Effector CD8-positive, alpha-beta T cell (primary cell): ENCODE measurements at regions not wholly inside any gene's neighbourhood (a gene's known extent, or its start where the extent isn't known, plus 50 kb on each side); places are given as distances from the start of the nearest gene placed in this dataset.

ENCODE experiments used
- DNase-seq: peaks from one replicate; lab custom pipeline; 2025; lab: John Stamatoyannopoulos, UW

DNA sequence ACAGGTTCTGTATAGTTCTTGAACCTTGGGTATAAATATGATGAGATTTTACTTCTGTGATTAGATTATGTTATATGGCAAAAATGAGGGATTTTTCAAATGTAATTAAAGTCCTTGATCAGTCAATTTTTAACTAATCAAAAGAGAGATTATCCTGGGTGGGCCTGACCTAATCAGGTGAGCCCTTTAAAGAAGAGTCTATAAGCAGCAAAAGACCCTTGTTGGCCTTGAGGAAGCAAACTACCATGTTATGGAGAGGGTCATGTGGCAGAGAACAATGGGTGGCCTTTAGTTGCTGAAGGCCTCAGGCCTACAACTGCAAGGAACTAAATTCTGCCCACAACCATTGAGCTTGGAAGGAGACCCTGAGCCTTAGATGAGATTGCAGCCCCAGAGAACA is 102.5 kb upstream of the RIPOR2 start:
- DNase-seq: no peak

DNA sequence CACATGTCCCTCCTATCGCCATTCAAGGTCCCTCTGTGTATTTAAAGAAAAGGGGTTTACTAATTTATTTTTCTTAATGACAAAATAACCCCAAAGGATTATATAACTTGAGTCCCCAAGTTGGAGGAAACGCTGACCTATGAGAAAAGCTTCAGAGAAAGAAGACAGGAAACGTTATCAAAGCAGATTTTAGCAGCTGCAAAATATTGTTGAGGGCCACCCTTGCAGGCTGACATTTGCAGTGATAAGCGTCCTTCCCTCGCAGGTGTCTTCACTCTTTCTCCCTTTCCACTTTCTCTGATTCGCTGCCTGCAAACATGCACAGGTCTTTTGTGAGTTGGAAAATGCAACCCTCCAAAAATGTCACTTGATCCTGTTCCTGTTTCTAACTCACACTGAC is 103.2 kb upstream of the RIPOR2 start:
- DNase-seq: no peak

DNA sequence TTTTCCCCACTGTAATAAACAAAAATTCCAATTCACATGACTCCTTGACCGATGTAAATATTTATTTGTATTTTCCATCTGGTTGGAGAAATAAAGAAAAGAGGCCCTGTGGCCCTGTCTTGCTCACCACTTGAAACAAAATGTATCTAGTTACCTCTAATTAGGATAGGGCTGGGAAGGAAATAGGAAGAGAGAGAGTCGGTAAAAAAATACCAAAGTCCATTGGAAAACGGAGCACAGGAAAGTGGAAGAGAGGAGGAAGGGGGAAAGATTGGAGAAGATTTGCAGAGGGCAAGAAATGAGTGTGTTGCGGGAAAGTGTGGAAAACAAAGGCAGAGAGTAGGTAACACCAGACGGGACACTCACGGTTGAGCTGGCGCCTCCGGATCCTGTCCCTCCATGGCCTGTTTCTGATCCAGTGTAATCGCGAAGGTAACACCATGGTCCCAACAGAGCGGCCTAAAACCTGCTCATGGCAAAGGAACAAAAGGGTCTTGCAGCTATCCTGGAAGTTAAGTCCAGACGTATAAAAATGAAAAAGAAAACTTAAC is 105.8 kb upstream of the RIPOR2 start:
- no peak for DNase-seq

DNA sequence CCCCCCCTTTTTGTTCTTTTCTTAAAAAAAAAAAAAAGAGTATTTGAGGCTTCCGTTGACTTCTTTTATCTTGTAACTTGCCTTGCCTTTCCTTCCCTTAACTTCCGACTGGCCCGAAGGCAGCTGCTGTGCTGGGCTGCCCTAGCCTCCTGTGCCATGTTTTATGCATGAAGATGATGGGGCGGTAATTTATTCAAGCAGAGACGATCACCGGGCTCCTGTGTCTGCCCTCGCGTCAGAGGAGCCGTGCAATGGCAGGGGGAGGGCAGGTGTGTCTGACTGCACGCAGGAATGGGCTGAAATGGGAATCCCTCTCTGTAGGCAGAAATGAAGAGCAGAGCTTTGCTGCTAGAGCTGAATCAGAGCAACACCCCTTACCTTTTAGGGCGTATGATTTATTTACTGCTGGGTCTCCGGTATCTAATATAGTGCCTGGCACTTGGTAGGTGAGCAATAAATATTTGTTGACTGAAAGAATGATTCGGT is 106.3 kb upstream of the RIPOR2 start:
- DNase-seq: peak; percentile 15

DNA sequence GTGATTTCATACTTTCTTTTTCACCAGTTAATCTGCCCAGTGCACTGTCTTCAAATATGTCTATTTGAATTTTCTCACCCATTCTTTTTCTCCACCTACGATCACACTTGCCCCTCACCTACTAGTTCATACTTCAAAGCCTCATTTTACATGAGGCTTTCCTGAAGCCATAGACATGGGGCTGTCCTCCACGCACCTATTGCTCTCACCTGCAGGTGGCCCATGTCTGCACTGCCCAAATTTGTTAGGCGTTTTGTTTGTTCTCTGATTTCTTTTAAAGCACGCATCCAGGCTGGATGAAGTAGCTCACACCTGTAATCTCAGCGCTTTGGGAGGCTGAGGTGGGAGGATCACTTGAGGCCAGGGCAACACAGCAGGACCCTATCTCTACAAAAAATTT is 106.8 kb upstream of the RIPOR2 start:
- no peak for DNase-seq

DNA sequence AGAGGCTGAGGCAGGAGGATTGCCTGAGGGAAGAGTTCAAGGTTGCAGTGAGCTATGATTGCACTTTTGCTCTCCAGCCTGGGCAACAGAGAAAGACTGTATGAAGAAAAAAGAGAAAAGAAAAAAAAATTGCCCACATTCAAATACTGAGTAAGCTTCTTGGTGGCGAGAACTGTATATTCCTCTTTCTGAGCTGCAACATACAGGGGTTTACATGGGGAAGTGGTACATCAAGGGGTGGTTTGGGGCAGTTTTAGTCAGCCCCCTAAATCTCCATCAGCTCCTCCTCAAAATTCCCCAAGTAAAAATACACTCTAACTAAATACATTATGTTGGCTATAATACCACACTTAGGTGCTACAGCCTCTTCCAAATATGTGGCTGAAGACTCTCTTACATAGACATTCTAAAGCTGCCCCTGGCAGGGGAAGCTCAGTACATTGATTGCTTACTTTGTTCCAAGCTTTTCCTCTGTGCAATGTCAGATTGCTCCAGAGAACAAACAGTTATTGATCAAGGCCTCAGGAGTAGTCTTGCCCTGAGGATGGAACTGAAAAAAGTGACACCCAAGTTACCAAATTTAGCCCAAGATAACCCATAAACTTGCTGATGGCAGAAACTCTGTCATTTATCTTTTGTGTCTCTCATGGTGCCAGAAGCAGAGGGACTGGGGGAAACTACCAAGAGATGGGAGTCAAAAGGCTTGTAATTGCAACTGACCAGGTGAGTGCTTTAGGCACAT is 107.4 kb upstream of the RIPOR2 start:
- DNase-seq: no peak

DNA sequence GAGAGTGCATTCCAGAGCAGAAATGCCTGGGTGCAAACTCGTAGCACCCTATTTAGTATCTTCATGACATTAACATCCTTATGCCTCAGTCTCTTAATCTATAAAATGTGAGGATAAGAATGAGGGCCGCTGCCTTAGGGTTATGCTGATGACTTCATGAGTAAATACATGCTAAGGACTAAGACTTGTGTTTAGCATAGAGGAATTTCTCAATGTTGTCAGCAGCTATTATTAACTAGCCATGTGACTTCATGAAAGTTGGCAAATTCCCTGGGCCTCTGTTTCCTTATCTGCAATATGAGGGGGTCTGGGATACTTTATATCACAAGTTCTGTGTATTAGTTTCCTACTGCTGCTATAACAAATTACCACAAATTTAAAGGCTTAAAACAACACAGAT is 108.1 kb upstream of the RIPOR2 start:
- no peak for DNase-seq

DNA sequence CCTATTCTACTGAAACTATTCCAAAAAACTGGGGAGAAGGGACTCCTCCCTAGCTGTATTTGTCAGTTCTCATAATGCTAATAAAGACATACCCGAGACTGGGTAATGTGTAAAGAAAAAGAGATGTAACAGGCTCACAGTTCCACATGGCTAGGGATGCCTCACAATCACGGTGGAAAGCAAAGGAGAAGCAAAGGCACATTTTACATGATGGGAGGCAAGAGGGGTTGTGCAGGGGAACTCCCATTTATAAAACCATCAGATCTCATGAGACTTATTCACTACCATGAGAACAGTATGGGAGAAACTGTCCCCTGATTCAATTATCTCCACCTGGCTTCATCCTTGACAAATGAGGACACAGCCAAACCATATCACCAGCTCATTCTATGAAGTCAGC is 111.2 kb upstream of the RIPOR2 start:
- DNase-seq: no peak

DNA sequence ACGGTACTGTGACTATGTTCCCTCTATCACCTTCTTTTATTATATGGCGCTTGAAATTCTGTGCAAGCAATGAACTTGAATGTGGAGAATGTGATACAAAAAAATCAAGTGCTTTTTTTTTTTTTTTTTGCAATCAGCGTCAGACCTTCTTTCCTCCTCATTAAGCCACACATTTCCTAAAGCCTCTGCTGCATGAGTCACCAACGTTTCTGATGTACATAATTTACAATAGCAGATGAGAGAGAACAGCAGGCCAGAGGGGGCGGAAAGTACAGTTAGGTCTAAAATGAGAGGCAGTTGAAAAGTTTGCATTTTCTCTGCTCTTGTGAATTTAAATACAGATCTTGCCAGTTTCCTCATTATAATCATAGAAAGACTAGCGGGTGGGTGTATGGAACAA is 114.6 kb upstream of the RIPOR2 start:
- peak; percentile 11 for DNase-seq

DNA sequence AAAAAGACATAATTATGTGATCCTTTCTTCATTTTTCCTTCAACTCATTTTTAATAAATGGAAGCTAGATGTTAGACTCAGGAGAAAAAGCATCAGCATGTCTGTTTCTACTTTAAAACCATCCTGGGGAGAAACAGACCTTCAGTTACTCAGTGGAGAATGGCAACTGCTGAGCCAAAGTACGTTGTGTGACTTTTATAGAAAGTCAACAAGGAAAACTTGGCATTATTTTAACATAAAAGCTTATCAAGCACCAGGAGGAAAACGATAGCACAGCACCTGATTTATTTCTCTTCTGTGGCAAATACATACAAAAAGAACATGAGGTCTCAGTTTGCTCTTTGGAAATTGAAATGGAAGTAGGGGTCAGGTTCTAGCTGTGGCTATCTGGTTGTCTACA is 115.3 kb upstream of the RIPOR2 start:
- DNase-seq: no peak

DNA sequence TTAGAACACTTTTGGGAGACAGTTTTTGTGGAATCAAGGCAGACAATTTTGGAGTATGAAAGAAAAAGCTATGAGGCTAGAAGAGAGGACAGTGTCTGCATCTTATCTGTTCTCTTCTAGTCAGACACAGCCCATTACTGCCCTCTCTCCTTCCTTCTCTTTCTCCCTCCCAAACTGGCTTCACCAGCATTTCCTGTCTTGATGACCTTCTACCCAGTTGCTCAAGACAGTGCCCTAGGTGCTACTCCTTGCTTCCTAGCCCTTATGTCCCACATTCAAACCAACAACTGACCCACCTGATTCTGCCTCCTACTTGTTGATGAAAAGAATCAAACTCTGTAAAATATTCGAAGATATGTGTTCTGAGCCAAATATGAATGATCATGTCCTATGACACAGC is 116.4 kb upstream of the RIPOR2 start:
- no peak for DNase-seq

DNA sequence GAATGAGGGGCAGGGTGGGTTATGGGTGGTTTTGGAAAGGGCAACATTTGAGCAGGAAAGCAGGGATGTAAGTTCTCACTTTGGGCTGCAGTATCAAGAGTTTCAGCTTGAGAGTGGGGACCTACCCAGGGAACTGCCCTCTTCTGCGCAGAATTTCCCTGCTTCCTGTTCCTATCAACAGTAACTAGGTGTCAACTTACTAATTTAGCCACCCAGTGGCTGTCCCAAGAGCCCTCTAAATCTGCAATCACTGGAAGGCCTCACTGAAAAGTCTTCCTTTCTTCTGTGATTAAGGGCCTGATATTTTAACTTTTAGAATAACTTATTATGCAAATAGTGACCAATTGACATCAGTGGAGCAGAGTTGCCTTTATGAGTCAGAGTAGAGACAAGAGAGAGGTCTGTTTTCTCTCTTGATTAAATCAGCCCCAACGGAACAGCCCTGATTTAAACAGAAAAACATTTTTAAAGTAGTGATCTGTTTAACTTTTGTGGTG is 118.2 kb upstream of the RIPOR2 start:
- DNase-seq: no peak

DNA sequence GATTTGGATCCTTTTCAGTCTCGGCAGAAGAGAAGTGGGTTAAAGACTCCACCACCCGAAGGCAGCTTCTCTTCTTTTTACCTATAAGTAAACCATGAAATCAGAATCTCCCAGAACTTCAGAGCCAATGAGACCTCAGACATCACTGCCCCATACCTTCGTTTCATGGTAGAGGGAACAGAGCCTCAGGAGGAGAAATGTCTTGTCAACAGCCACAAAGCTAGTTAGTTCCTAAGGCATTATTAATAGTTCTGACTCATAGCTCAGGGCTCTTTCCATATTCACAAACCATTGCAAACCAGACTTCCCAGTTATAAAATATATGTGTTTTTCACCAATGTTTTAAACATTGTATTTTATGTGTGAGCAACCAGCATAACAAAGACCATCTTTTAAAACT is 118.7 kb upstream of the RIPOR2 start:
- no peak for DNase-seq

DNA sequence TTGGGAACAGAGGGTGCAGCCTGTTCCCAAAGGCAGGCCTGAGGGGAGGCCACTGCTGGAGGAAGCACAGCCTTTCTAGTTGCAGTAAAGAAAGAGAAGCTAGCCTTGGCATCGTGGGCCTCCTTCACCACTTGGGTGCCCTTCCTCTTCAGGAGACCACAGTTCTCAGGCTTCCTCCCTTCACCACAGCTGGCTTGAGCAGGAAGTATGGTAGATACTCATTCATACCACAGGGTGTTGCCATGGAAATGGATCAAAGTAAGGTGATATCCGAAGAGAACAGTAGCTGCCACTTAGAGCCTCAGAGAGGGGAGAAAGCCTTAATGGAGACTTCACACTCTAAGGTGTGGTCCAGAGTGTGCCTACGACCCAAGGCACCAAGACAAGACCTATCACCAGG is 120.4 kb upstream of the RIPOR2 start:
- peak; percentile 20 for DNase-seq

DNA sequence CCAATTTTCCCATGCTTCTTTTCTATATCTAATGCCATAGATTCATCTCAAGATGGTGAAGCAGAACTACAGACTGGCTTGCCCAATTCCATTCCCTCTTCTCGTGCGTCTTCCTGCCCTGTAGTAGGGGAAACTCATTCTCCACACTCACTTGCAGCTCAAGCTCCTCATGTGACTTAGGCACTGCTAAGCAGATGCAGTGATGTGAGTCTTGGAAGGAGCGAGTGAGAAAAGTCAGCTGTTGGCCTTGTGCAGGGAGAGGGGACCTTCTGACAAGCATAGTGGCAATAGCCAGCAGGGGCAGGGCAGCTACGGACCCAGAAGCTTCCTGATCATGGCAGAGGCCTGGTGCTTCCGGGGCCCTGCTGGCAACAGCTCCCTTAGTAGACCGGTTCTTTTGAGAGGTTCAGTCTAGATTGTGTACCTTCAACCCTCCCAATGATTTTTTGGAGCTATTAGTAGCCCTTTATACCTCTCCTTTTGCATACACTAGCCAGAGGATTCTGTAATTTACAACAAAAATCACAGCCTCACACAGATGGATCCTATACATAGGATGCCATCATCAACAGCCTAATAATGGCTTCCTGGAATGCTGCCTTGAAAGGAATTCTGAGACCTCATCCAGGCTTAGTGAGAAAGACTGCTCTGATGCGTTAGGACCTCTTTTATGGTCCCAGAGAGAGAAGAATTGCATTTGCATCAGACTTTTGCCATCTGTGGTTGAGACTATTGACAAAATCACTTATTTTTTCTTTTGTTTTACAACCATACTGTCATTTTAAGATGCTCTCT is 121.5 kb upstream of the RIPOR2 start:
- DNase-seq: no peak

DNA sequence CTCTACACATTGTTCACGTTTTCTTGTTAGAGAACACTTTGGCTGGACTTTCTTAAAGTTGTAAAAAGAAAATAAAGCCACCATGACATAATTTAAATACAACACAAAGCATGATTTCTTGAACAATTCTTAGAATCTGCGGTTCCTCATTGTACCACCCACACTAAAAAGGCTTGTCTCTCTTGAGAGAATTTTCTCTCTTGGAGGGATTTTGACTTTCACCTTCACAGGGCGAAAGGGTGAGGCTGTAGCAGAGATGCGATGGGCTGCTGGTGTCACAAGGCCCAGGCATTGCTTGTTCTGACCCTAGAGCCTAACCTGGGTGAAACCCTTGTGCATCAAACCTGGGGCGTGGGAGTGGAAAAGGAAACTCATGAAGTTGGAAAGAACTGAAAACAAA is 122.7 kb upstream of the RIPOR2 start:
- no peak for DNase-seq

DNA sequence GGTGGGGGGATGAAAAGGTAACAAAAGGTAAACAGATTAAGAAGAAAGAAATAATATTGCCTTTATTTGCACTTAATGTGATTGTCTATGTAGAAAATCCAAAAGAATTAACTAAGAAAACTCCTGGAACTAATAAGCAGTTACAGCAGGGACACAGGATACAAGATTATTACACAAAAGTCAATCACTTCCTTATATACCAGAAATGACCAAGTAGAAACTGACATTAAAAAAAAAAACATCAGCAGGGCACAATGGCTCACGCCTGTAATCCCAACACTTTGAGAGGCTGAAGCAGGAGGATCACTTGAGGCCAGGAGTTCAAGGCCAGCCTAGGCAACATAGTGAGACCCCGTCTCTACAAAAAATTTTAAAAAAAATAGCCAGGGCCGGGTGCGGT is 123.2 kb upstream of the RIPOR2 start:
- DNase-seq: no peak

DNA sequence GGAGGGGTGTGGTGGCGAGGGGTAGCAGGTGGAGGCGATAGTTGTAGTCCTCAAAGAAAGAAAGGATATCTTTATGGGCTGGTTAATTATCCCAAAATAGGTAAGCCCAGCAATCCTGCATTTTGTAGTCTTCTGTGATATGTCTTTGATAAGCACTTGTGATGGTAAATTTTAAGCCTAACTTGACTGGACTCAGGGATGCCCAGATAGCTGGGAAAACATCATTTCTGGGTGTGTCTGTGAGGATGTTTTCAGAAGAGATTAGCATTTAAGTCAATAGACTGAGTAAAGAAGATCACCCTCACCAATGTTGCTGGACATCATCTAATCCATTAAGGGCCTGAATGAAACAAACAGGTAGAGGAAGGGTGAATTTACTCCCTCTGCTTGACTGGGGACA is 124.8 kb upstream of the RIPOR2 start:
- no peak for DNase-seq

DNA sequence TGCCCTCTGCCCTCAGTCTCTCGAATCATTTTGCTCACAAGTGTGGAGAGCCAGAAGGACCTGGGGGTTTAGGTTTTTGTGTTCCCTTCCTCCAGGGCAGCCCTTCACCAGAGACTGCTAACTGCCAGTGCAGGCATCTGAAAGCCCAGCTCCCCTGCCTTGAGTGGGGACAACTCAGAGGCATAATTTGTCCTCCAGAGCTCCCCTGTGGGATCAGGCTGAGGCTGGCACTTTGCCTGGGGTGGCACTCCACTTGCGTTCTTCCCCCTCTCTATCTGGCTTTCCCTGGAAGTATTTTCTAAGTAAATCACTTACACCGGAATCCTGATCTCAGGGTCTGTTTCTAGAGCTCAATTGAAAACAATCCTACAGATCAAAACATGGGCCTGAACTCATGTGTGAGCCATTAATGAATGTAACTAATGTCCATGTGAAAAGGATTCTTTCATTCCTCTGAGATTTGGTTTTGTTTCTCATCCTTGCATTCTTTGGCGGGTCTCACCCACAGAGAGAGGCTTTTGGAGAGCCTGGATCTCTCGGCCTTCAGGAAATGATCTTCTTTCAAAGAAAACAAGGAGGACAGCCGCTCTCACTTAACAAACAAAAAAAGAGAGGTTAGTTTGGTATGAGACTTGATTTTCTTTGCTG is 125.7 kb upstream of the RIPOR2 start:
- DNase-seq: no peak

DNA sequence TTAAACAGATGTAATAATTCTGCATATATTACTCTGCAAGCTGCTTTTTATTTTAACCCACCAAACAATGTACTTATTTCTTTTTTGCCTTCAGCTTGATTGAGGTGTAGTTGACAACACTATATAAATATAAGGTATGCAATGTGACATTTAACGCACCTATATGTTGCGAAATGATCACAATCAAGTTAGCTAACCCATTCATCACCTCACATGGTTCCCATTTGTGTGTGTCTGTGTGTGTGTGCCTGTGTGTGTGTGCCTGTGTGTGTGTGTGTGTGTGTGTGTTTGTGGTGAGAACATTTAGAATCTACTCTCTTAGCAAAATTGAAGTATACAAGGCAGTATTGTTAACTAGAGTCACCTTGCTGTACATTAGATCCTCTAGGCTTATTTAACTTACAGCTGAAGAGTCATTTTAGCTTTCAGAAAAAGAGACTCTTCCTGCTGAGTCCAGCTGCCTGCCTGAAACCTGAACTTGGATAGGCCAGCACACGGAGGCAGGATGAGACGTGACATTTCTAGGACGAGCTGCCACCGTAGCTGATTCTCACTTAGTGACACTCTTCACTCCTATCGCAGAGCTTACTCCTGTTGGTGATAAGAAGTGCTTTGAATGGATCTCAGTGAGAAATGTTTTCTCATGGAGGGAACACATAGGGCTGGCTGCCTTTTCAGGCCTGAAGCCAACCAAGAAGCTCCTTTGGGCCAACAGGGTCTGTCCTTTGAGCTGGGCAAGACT is 126.5 kb upstream of the RIPOR2 start:
- DNase-seq: no peak

DNA sequence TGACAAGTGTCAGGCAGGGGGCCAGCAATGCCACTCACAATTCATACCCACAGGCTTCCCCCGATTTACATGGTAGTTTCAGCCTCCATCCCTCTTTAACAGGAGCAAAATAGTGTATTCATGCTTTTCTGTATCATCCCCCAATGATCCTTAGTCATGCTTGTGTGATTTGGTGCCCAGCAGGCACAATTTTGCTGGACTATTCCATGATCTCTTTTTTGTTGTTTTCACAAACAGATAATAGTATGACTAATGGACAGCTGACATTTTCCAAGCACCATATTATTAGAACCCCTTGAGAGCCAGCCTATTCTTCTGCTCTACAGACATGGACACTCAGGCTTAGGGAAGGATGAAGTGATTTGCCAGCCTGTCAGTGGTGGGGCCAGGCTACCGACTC is 128.2 kb upstream of the RIPOR2 start:
- DNase-seq: no peak

DNA sequence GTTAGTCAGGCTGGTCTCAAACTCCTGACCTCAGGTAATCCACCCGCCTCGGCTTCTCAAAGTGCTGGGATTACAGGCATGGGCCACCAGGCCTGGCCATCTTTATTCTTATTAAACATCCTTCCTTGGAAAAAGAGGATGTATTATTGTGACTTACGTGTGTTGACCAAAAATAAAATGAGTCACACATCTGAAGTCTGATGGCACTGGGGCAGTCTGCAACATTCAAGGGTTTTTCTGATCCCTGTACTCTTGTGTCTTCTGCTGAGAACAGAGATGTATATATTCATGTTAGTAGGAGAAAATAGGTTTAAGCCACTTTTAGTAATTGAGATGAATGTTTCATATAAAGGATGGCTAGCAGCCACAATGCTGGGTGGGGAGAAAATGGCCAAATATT is 129.9 kb upstream of the RIPOR2 start:
- DNase-seq: no peak
